ENCODE measurements at regions not wholly inside any gene's neighbourhood (a gene's known extent, or its start where the extent isn't known, plus 50 kb on each side); places are given as distances from the start of the nearest gene placed in this dataset.

DNA sequence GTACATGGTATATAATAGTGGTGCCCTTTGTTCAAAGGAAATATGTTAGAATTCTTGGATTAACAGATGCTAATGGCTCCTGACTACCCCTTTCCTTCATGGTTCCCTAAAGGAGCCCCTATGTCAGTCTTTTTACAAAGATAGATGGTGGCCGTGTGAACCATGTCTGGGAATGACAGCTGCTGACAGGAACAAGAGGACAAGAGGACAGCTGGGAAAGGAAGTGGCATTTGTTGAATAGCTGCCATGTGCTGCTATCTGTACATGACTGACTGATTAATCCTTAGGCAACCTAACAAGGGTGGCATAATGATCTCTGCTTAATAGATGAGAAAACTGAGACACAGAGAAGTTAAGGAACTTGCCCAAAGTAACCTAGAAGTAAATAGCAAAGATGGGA lies 321.7 kb downstream of the ZNF621 start:
- in situ Hi-C loops (cut with HindIII; ENCODE audit: low sequenced_read_pairs): loop anchor here (5.0 kb wide), 1 partner anchor 91 kb away; no protein-coding TSS in a partner anchor

DNA sequence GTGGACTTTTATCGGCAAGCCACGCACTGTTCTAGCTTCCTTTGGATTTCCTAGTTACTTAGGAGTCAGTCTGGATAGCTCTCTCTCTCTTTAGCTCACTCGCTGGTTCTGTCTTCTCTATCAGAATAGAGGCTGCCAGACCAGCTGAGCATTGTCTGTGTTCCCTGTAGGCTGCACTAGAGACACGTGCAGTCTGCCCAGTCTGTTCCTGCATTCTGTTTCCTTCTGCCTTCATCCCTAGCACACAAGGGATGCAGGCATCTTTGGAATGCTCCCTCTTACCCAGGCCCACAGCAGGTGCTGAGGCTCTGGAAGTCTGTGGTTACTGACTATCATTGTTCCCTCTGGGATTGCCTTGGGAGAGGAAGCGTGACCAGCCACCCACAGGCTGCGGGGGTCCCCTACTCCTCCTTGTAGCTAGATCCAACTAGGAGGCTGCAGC lies 322.8 kb downstream of the ZNF621 start:
- in situ Hi-C loops (cut with HindIII; ENCODE audit: low sequenced_read_pairs): loop anchor here (5.0 kb wide), 1 partner anchor 90 kb away; no protein-coding TSS in a partner anchor

DNA sequence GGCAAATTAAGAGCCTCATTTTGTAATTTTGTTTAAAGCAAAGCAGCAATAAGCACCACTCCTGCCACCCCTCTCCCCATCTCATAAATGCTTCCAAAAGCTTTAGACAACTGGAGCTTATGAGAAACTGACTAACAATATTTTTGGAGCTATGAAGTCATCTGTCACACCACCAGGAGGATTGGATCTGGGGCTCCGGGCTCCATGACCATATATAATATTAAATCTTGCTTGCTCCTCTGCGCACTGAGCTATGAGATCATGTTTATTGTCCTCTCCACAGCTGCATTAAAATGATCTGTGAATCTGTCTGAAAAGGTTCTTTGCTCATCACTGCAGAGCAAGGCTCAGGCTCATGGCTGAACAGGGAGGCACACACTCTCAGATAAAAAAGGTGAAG lies 323.7 kb downstream of the ZNF621 start:
- in situ Hi-C loops (cut with HindIII; ENCODE audit: low sequenced_read_pairs): loop anchor here (5.0 kb wide), 1 partner anchor 89 kb away; no protein-coding TSS in a partner anchor

DNA sequence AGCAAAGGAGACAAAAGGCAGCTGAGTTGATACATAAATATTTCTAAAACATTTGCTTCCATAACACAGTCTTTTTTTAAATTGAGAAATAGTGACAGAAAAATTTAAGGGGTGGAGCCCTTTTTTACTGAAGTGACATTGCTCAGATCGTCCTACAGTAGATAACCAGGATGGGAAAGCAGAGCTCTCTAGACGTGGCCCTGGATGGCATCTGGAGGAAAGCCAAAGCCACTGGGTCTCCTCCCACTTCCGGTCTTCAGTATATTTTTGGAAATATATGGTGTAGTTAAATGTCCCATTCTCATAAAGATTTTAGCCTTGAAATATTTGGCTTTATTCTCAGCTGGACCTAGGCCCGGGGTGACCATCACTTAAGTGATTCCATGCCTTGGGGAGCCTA lies 326.1 kb downstream of the ZNF621 start:
- in situ Hi-C loops (cut with HindIII; ENCODE audit: low sequenced_read_pairs): no loop called here

DNA sequence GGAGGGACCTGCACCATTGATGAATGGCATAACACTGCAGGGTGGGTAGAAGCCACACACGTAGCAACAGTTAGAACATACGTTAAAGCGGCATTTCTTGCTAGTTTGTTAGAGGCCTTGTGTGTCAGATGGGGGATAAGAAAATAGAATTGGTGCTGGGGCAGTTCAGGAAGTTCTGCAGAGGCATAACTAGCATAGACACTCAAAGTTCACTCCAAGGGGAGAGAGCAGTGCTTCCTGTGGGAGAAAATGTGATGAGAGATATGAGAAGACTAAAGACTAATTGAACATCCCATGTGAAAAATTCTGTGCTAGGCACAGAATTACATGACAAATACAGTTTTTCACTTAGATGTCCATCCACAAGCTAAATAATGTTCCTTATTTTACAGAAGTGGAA lies 327.1 kb downstream of the ZNF621 start:
- in situ Hi-C loops (cut with HindIII; ENCODE audit: low sequenced_read_pairs): no loop called here

DNA sequence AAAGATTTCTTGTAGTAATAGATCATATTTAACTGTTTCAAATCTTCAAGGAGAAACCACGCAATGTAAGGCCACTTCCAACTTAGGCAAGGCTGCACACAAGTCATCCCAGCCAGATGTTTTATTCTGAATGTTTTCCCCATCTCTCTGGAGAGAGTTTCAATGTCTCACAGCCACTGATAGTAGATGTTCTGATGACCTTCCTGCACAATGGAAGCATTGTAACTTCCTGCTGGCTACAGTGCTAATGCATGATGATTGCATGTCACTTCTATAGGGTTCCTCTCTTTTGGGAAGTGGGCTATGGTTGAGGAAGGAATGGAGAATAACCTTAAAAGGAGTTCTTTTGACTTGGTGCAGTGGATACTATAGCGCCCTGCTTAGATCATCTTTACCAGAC lies 328.0 kb downstream of the ZNF621 start:
- in situ Hi-C loops (cut with HindIII; ENCODE audit: low sequenced_read_pairs): no loop called here

DNA sequence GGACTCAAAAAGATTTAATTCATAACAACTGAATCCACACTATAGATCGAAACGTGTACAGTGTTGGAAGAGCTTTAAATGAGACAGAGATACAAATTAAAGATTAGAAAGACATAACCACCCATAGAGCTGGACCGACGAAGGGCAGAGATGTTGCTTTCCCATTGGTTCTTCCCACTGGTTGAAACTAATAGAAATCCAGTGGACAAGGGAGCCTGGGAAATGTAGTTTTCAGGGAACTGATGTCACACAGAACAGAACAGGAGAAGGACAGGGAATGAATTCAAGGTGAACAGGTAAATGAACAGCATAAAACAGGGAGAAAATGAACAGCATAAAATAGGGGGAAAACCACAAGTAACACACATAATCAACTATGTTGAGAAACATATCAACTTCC lies 328.7 kb downstream of the ZNF621 start:
- in situ Hi-C loops (cut with HindIII; ENCODE audit: low sequenced_read_pairs): no loop called here

DNA sequence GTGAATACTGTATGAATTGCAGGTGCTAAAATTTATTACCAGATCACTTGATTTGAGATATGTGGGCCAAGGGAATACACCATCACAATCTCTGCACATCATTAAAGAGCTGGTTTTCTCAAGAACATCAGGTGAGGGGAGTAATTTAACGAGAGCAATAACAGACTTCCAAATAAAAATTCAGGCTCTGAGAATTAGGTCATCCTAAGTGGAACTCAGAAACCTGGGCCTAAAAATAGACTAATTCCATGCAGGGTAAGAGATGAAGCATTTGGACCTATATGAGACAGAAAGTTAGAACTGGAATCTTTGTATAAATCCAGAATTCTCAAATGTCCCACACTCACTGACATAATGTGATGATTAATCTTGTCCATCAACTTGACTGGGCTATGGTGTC lies 331.1 kb downstream of the ZNF621 start:
- in situ Hi-C loops (cut with HindIII; ENCODE audit: low sequenced_read_pairs): no loop called here

DNA sequence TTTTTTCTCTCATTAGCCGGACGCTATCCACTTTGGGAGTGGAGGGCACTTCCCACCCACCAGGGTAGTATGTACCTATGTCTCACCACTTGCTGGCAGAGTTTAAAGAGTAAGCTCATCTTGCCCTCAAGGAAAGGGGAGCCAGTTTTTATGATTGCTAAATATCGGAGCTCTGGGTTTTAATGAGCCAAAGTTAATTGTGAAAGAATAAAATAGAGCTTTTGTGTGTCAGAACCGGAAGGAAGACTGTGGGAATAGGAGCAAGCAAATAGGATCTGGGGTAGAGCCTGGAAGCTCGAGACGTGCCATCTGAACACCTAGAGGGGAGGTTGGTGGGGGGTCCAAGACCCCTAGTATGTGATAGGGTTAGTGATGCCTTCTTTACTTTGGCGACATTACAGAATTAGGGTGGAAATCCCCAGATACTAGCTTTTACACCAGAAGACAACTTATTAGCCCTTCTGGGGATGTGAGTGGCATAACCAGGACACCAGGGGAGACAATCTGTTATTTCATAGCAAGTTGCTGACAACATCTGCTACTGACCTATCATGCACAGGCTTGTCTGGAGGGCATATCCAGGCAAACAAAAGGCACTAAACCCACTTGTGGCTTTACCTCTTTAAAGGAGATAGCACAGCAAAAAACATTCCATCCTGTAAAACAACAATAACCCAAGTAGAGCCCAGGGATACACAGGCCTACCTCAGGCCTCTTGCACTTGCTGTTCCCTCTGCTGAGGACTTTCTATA lies 333.8 kb downstream of the ZNF621 start:
- in situ Hi-C loops (cut with HindIII; ENCODE audit: low sequenced_read_pairs): no loop called here

DNA sequence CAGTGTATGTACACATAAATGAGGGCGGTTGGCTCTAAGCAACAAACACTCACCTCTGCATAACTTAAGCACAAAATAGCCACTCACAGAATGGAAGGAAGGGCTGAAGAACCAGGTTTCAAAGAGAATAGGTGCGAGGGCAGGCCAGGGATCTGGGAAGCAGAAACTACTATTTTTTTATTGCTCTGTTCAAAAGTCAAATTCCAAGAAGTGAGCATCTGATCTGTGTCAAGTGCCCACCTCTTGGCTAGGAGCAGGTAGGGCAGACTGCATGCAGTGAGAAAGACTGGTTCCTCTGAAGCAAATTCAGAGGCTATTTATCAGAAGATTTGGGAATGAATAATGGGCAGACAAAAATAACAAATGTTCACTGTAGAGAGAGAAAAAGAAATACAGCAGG lies 336.4 kb upstream of the CTNNB1 start:
- in situ Hi-C loops (cut with HindIII; ENCODE audit: low sequenced_read_pairs): no loop called here

DNA sequence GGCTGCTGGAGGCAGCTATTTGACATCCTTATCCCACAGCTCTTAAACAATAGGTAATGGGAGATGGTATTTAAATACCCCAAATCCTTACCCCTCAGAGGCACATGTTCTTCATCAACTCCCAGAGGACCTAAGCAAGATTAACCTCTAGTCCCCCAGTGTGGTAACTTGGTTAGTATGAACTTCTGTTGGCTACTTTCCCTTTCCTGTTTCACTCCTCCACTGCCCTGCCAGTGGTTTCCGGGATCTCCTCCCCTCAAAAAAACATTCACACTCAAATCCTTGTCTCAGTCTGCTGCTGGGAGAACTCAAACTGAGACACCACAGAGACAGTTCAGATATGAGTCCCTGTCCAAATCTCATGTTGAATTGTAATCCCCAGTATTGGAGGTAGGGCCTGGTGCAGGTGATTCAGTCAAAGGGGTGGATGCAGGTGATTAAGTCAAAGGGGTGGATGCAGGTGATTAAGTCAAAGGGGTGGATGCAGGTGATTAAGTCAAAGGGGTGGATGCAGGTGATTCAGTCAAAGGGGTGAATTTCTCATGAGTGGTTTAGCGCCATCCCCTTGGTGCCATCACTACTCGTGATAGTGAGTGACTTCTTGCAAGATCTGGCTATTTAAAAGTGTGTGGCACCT lies 335.0 kb upstream of the CTNNB1 start:
- in situ Hi-C loops (cut with HindIII; ENCODE audit: low sequenced_read_pairs): no loop called here

DNA sequence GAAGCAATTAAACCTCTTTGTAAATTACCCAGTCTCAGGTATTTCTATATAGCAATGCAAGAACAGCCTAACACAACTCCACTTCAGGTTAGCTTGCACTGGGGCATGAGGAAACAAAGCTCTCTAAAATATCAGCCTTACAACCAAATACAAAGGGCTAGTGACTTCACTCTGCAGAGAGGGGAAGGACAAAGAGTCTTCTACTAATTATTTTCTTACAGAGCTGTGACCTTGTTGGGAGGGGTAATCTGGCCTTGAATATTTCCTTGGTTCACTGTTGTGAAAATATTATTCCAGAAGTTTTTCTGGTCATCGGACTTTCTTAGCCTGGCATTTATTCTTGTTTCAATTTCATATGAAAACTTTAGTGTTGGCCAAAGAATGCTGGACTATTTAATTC lies 334.4 kb upstream of the CTNNB1 start:
- in situ Hi-C loops (cut with HindIII; ENCODE audit: low sequenced_read_pairs): no loop called here

DNA sequence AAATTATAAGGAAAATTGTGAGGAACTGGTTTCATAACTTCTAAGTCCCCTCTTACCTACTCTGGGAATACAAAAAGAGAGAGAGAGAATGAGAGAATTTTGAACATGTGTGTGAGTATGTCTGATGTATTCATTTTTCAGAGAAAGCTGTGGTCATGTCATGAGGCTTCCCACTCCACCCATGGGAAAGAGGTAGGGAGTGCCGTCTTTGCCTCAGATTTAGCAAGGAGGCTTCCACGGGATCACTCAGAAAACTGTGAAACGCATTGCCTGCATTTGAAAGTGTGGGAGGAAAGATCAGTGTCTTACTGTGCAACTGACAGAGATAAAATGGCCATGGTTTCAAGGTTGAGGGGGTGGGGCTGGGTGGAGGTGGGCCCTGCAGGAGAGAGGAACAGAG lies 331.5 kb upstream of the CTNNB1 start:
- in situ Hi-C loops (cut with HindIII; ENCODE audit: low sequenced_read_pairs): no loop called here

DNA sequence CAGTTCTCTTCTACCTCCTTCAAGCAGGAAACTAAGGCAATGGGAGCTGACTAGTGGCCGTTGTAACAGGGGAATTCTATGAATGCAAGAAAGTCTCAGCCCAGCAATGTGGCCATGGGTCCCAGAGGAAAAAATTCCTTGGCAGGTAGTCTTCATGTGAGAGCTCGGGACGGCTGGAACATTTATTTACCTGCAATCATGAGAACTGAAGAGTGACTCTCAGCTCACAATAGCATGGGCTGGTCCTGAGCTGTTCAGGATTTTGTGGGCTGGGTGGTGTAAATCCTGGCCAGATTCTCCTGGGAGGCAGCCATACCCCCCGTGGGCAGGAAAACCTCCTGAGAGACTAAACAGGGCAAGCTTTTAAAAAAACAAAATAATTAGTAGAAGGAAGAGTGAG lies 330.3 kb upstream of the CTNNB1 start:
- in situ Hi-C loops (cut with HindIII; ENCODE audit: low sequenced_read_pairs): no loop called here

DNA sequence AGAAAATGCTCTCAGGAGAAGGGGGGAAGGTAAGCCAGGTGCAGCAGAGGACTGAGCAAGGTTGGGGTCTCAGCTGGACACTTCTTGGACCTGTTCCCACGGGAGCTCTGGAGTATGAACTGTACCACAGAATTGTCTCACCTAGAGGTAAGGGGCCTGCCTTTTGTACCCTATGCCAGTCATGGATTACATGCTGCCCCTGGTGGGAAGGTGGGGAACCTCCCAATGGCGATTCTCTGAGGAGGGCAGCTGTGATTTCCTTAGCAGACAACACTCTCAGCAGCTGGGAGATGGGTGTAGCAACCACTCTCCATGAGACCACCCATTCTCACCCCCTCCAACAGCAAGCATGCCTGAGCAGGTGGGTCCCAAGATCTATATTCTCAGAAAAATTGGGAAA lies 329.4 kb upstream of the CTNNB1 start:
- in situ Hi-C loops (cut with HindIII; ENCODE audit: low sequenced_read_pairs): loop anchor here (5.0 kb wide), 1 partner anchor 268 kb away; no protein-coding TSS in a partner anchor

DNA sequence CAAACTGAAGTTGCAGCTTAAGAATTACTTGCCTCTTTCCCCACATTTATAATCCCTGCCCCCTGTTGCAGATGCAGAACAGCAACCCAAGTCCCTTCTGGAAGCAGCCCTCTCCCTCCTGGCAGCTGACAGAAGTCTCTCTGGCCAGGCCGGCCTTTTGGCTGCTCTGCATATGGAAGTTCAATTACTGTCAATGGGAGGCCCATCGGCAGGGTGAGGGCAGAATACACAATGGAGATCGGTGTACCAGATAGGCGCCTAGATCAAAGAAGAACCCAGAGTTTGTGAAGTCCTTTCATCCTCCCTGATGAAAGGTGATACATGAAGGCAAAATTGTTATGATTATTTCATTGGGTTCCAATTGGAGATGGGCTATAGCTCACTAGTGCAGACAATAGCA lies 327.9 kb upstream of the CTNNB1 start:
- in situ Hi-C loops (cut with HindIII; ENCODE audit: low sequenced_read_pairs): loop anchor here (5.0 kb wide), 1 partner anchor 269 kb away; no protein-coding TSS in a partner anchor

DNA sequence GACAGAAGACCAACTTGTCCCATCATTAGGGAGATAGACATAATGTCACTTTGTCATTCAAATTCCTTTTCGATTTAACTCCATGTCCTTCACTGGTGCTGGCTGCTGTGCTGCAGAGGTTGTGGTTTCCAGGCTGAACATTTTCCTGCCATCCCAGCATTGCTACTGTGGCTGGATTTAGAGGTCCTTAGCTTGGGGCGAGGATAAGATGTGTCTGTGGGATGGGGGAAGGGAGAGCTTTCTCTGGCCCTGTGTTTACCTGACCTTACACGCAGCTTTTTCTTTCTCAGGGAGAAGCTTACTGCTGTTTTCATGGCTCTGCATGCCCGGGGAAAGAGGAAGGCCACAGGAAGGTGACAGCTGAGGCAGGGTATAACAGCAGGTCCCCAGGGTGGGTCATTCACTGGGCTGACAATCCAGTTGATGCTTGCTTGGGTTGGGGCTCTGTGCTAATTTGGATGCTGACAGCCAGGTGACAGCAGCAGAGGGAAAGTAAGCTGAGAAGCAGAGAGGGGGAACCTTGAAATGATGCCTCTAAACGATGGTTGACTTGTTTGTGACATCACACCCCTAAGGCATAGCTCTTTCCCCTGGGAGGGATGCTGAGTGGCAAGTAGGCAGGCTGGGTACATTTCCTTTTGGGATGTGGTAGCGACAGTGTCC lies 326.9 kb upstream of the CTNNB1 start:
- in situ Hi-C loops (cut with HindIII; ENCODE audit: low sequenced_read_pairs): loop anchor here (5.0 kb wide), 1 partner anchor 270 kb away; no protein-coding TSS in a partner anchor

DNA sequence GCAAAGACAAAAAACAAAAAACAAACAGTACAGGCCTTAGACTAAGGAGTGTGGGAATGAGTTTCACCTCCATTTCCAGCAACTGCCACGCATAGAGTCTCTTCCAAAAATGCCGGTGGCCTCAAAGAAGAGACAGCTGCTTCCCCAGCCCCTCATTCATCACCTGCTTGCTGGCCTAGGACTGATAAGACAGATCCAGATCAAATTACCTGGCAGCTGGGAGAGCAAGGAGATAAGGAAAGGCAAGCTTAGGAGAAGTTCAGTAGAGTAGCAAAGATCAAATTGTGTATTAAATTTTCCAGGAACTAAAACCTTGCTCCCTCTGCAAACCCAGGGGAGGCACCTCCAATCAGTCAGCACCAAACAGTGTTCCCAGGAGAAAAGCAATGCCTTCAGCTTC lies 325.8 kb upstream of the CTNNB1 start:
- in situ Hi-C loops (cut with HindIII; ENCODE audit: low sequenced_read_pairs): loop anchor here (5.0 kb wide), 1 partner anchor 271 kb away; no protein-coding TSS in a partner anchor

DNA sequence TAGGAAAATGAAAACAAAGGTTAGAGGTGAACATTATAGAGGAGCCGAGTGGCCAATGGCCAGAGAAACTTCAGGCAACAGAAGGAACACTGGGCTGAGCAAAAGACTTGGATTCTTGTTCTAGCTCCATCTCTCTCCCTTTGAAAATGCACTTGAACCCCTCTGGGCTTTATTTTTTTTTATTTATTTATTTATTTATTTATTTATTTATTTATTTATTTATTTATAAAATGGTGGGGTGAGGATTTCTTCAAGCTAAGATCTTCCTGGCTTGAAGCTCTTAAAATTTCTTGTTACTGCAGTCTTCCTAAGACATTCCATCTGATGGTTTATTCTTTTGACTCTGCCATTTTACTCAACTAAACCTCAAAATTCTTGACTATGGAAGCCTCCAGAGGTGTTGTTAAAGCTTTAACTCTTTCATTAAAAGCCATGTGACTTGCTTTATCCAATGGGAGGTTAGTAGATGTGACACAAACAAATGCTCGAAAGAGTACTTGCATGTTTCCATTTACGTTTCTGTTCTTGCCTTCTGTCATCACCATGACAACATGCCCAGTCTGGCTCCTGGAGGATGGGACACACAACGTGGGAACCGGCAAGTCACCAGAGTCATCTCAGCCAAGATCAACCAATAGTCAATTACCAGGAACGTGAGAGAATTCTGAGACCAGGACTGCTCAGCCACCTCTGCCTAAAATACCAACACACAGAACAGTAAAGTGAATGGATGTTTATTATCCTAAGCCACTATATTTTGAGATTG lies 325.2 kb upstream of the CTNNB1 start:
- in situ Hi-C loops (cut with HindIII; ENCODE audit: low sequenced_read_pairs): loop anchor here (5.0 kb wide), 1 partner anchor 272 kb away; no protein-coding TSS in a partner anchor

DNA sequence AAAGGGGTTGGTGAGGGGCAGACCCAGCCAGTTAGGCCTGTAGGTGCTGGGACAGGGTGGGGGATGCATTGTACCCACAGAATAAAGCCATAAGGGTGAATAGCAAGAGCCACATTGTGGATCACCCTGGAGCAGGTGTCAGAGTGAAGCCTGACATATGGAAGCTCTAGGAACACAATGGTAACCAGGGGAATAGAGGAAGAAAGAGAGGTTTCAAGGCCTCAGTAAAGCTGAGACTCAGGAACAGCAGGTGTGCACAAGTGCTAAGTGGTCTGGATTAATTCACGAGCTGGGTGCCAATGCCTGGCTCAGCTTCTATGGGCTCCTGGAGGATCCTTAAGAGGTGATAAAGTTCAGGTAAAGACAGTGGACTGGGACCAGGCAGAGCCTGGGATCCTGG lies 323.7 kb upstream of the CTNNB1 start:
- in situ Hi-C loops (cut with HindIII; ENCODE audit: low sequenced_read_pairs): no loop called here

DNA sequence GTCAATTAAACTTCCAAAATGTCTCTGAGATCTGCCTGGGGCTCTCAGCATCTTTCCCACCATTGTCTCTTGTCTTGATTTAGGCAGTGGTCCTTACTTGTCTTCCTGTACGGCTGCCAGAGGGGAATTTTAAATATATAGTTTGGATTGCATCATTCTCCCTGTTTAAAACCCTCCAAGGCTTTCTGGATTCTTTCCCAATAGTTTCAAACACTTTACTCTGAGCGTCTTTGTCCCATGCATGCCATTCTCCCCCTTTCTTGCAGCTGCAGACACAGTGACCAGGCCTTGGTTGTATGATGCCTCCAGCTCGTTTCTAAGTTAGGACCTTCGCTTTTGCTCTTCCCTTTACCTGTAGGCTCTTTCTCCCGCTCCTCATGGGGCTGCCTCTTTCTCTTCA lies 323.3 kb upstream of the CTNNB1 start:
- in situ Hi-C loops (cut with HindIII; ENCODE audit: low sequenced_read_pairs): no loop called here
